Sigmoid colon (tissue), 6 donors: ENCODE measurements at regions not wholly inside any gene's neighbourhood (a gene's known extent, or its start where the extent isn't known, plus 50 kb on each side); places are given as distances from the start of the nearest gene placed in this dataset.

Source experiments
- DNase-seq: peaks from one replicate; pipeline ENCODE4 v3.0.0-alpha.2; 2019
- H3K27ac ChIP-seq, 4 donors: fragments of 200-600 bp; sonication (generic); one replicate each; pipeline ENCODE4 v1.5.1; 2016 to 2019; ENCODE audit warnings: mild to moderate bottlenecking in 1 of 4
- H3K27me3 ChIP-seq, 3 donors: fragments of 200-600 bp; sonication (generic); one replicate each; pipeline ENCODE4 v1.5.1; 2019; ENCODE audit warnings: mild to moderate bottlenecking in 1 of 3
- H3K36me3 ChIP-seq, 4 donors: fragments of 200-600 bp; sonication (generic); one replicate each; pipeline ENCODE4 v1.5.1; 2016 to 2019
- H3K4me1 ChIP-seq, 4 donors: fragments of 200-600 bp; sonication (generic); one replicate each; pipeline ENCODE4 v1.5.1; 2017 to 2019
- H3K4me3 ChIP-seq, 4 donors: fragments of 200-600 bp; sonication (generic); one replicate each; pipeline ENCODE4 v1.5.1; 2017 to 2019; ENCODE audit warnings: mild to moderate bottlenecking in 2 of 4, moderate library complexity in 1 of 4
- H3K9me3 ChIP-seq, 4 donors: fragments of 200-600 bp in 3 of 4; sonication (generic) in 3 of 4; one replicate each; pipeline versions ENCODE4 v1.5.1 to v1.6.1; 2013 to 2019
- EP300 ChIP-seq, 4 donors: sonication (generic); formaldehyde crosslinking; IDR thresholded peaks; one replicate each; pipeline ENCODE4 v1.6.1; 2017; ENCODE audit warnings: antibody characterized with exemption in 4 of 4
- POLR2A ChIP-seq, 2 donors: fragments of 450-650 bp; IDR thresholded peaks; one replicate each; pipeline ENCODE4 v1.6.1; 2016; ENCODE audit warnings: antibody characterized with exemption in 2 of 2, mild to moderate bottlenecking in 2 of 2, moderate library complexity in 2 of 2
- POLR2AphosphoS5 ChIP-seq, 4 donors: sonication (generic); formaldehyde crosslinking; IDR thresholded peaks; one replicate each; pipeline ENCODE4 v1.6.1; 2017; ENCODE audit warnings: antibody characterized with exemption in 4 of 4
- WGBS, 2 donors: extraction: QIAGEN DNeasy Blood & Tissue Kit; methylation state at CpG; one replicate each; pipeline ENCODE4 v1.1.7; 2013; 5-methylcytosine and 5-hydroxymethylcytosine counted together
- intact Hi-C: fragments of 100-400 bp; cut with DNase I; formaldehyde crosslinking; loops from one replicate; pipeline ENCODE4 v1.15.1; 2023
- TF ChIP-seq, protein P1 (sequence below), 4 experiments: fragments of 450-650 bp in 3 of 4; fragments of 200-600 bp in 1 of 4; IDR thresholded peaks; one replicate each; pipeline ENCODE4 v1.5.1; 2016 to 2019; ENCODE audit warnings: antibody characterized with exemption in 4 of 4, mild to moderate bottlenecking in 3 of 4, moderate library complexity in 2 of 4
- donor health status: healthy with polysubstance abuse.
- donor health status: healthy.

DNA sequence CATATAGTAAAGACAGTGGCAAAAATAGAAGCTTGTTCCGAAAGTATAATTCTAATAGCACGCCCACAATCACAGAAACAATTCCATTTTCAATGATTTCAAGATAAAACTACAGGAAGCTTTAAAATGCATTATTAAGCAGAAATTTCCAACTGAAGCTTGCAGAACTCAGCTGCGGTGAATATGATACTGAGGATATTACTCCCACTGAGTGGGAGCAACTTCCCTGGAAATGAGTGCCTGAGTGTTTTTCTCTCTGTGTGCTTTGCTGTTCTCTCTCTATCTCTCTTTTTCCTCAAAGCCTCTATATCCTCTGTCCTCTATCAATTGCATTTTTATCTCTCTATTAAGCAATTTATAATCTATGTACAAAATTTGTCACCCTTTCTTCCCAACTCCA is 187.5 kb upstream of the PRDM9 start:
- Histone ChIP-seq H3K9me3 (peaks cover 0 to 2% (median 0%) of the 10 kb centered on the region in 4 donors), H3K4me1 (no peaks in the 10 kb centered on the region), H3K4me3 (no peak overlapping the region), H3K36me3 (no peaks in the 10 kb centered on the region), H3K27ac (no peak overlapping the region), H3K27me3 (no peaks in the 10 kb centered on the region)
- TF ChIP-seq POLR2A (IDR thresholded peaks at IDR 0.05) (no peak), POLR2AphosphoS5 (IDR thresholded peaks at IDR 0.05) (no peak), EP300 (IDR thresholded peaks at IDR 0.05) (no peak)
- TF ChIP-seq, protein P1, sequence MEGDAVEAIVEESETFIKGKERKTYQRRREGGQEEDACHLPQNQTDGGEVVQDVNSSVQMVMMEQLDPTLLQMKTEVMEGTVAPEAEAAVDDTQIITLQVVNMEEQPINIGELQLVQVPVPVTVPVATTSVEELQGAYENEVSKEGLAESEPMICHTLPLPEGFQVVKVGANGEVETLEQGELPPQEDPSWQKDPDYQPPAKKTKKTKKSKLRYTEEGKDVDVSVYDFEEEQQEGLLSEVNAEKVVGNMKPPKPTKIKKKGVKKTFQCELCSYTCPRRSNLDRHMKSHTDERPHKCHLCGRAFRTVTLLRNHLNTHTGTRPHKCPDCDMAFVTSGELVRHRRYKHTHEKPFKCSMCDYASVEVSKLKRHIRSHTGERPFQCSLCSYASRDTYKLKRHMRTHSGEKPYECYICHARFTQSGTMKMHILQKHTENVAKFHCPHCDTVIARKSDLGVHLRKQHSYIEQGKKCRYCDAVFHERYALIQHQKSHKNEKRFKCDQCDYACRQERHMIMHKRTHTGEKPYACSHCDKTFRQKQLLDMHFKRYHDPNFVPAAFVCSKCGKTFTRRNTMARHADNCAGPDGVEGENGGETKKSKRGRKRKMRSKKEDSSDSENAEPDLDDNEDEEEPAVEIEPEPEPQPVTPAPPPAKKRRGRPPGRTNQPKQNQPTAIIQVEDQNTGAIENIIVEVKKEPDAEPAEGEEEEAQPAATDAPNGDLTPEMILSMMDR (IDR thresholded peaks at IDR 0.05) = no peak
- no peak for DNase-seq
- WGBS, 2 donors = 89 to 90% methylated on average over 3 of the region's 3 CpGs
- intact Hi-C loops = no loop called here

DNA sequence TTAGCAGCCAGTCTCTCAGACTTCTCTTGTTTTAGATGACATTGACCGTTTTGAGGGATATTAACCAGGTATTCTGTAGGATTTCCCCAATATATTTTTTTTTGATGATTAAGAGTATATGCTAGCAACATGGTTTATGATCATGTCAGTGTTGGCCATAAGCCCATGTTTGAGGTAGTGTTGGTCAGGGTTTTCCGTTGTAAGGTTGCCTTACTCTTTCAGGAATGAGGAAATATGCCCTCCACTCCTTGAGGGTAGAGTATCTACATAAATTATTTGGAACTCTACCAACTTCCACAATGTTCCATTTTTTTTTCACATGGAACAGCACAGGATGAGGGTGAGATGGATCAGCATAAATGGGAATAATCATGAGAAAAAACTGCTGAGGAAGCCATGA is 188.4 kb upstream of the PRDM9 start:
- H3K4me3 ChIP-seq = no peak overlapping the region
- no peaks in the 10 kb centered on the region for H3K4me1 ChIP-seq
- TF ChIP-seq POLR2AphosphoS5 (IDR thresholded peaks at IDR 0.05) = no peak
- TF ChIP-seq, protein P1 (IDR thresholded peaks at IDR 0.05) = no peak
- no peak for TF ChIP-seq POLR2A (IDR thresholded peaks at IDR 0.05)
- 70 to 87% methylated on average over 2 of the region's 2 CpGs for WGBS, 2 donors
- no peak overlapping the region for H3K27ac ChIP-seq
- intact Hi-C loops = no loop called here
- DNase-seq = no peak
- H3K27me3 ChIP-seq = no peaks in the 10 kb centered on the region
- H3K36me3 ChIP-seq = no peaks in the 10 kb centered on the region
- H3K9me3 ChIP-seq = peaks cover 0 to 2% (median 0%) of the 10 kb centered on the region in 4 donors

DNA sequence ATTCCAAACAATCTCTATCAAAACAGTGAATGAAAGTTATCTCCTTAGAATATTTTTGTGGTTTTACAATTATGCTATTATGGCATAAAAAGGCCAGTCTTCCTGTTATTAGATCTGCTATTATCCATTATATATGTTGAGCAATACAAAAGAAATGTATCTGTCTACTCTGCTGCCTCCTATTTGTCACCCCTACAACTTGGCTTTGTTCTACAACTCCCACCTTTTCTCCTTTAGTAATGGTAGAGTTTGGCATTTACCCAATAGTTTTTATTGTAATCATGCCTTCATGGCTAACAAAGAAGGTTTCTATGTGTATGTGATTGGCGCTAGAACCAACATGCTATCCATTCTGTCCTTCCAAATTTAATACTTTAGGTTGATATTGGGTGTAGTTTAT is 189.2 kb upstream of the PRDM9 start:
- no peaks in the 10 kb centered on the region for H3K27me3 ChIP-seq
- H3K4me3 ChIP-seq = no peak overlapping the region
- intact Hi-C loops = no loop called here
- H3K27ac ChIP-seq = no peak overlapping the region
- H3K36me3 ChIP-seq = no peaks in the 10 kb centered on the region
- no peaks in the 10 kb centered on the region for H3K4me1 ChIP-seq
- TF ChIP-seq POLR2AphosphoS5 (IDR thresholded peaks at IDR 0.05) (no peak), EP300 (IDR thresholded peaks at IDR 0.05) (no peak)
- TF ChIP-seq, protein P1 (IDR thresholded peaks at IDR 0.05) = no peak
- H3K9me3 ChIP-seq = peaks cover 0 to 2% (median 0%) of the 10 kb centered on the region in 4 donors
- 92 to 94% methylated on average over 1 of the region's 1 CpG for WGBS, 2 donors
- no peak for DNase-seq

DNA sequence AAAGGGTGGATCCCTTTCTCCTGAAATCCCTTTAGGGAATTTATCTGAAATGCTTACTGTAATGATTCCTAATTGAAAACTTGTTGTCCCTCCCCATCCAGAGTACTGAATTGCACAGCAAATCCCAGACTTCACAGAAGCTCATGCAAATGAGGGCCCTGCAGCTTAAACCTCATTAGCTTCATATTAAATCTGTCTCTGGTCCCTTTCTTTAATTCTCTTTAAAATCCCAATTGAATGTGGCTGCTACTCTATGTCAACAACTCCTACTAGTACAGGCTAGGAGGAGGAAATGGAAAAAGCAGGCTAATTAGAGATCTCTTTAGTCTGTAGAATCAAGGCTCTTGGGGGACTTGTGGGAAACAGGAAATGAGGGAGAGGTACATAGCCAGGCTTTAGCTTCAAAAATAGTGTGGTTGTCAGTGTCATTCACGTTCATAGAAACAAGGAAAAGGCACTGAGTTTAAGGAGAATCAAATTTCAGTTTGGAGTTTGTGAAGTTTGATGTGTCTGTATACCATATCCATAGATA is 191.3 kb upstream of the PRDM9 start:
- H3K4me3 ChIP-seq = no peak overlapping the region
- intact Hi-C loops = no loop called here
- no peaks in the 10 kb centered on the region for H3K4me1 ChIP-seq
- TF ChIP-seq POLR2A (IDR thresholded peaks at IDR 0.05) = no peak
- TF ChIP-seq, protein P1 (IDR thresholded peaks at IDR 0.05) = no peak
- no peak for TF ChIP-seq POLR2AphosphoS5 (IDR thresholded peaks at IDR 0.05)
- TF ChIP-seq EP300 (IDR thresholded peaks at IDR 0.05) = no peak
- no peak overlapping the region for H3K27ac ChIP-seq
- no peaks in the 10 kb centered on the region for H3K36me3 ChIP-seq
- H3K27me3 ChIP-seq = no peaks in the 10 kb centered on the region
- H3K9me3 ChIP-seq = peaks cover 0 to 2% (median 0%) of the 10 kb centered on the region in 4 donors
- DNase-seq = no peak
- 14 to 20% methylated on average over 1 of the region's 1 CpG for WGBS, 2 donors

DNA sequence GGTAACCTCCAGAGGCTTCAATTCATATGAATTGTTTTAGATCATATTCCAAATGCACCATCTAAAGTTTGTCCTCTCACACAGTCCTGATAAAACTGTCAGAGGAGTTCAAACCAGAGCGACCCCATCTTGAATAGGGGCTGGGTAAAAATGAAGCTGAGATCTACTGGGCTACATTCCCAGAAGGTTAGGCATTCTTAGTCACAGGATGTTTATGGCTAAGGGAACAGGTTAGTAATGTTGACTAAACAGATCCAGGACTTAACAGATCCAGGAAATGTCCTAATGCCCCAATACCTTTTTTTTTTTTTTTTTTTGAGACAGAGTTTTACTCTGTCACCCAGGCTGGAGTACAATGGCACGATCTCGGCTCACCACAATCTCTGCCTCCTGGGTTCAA is 192.6 kb upstream of the PRDM9 start:
- Histone ChIP-seq H3K4me1 (no peaks in the 10 kb centered on the region), H3K36me3 (no peaks in the 10 kb centered on the region), H3K4me3 (no peak overlapping the region), H3K27ac (no peak overlapping the region), H3K27me3 (no peaks in the 10 kb centered on the region), H3K9me3 (peaks cover 0 to 2% (median 0%) of the 10 kb centered on the region in 4 donors)
- DNase-seq = no peak
- TF ChIP-seq POLR2A (IDR thresholded peaks at IDR 0.05) (no peak), EP300 (IDR thresholded peaks at IDR 0.05) (no peak), POLR2AphosphoS5 (IDR thresholded peaks at IDR 0.05) (no peak)
- TF ChIP-seq, protein P1 (IDR thresholded peaks at IDR 0.05) = no peak
- intact Hi-C loops = no loop called here
- WGBS, 2 donors = 84 to 90% methylated on average over 3 of the region's 3 CpGs
